ENCODE measurements at regions not wholly inside any gene's neighbourhood (a gene's known extent, or its start where the extent isn't known, plus 50 kb on each side); places are given as distances from the start of the nearest gene placed in this dataset.

GRCh38 chr7:153382641-153383101 lies 623.1 kb downstream of the ACTR3B start:
- in situ Hi-C loops (cut with HindIII; ENCODE audit: extremely low pct_ligation_motif_present, low pct_unique_long_range_greater_than_20kb) (no loop called here), intact Hi-C loops (cut with micrococcal nuclease; ENCODE audit: unreplicated experiment) (no loop called here)
- H3K4me3 ChIP-seq (replicated peaks in 1 of 3; ENCODE audit: insufficient read depth in 1 of 3, low read depth in 2 of 3, low read length in 3 of 3) = no peak overlapping the region
- no peaks in the 10 kb centered on the region for H3K27me3 ChIP-seq (ENCODE audit: control insufficient read depth in 1 of 2, insufficient read depth in 2 of 2, low read length in 2 of 2)
- no peaks in the 10 kb centered on the region for H3K79me2 ChIP-seq (ENCODE audit: insufficient read depth, low read length)
- ATAC-seq (no peak), DNase-seq (ENCODE audit: low spot score) (no peak), FAIRE-seq (no peak)
- POLR2A ChIA-PET = no interaction called here
- H3K9me3 ChIP-seq (ENCODE audit: low read length) = peaks cover 6% of the 10 kb centered on the region; the same call in 1 of the 2 replicates
- no peak overlapping the region for H2AFZ ChIP-seq (ENCODE audit: low read length)
- BruUV-seq (replicated peaks) = no TSS peak
- WGBS (ENCODE audit: low lambda C conversion rate) = 51% methylated on average over 8 of the region's 8 CpGs
- H4K20me1 ChIP-seq (ENCODE audit: insufficient read depth, low read length) = no peaks in the 10 kb centered on the region
- no peaks in the 10 kb centered on the region for H3K4me1 ChIP-seq (ENCODE audit: insufficient read depth, low read length)
- TF ChIP-seq ZNF318 (CRISPR knock-in tag; IDR thresholded peaks at IDR 0.05) = no peak
- TF ChIP-seq TEAD2 (CRISPR knock-in tag; IDR thresholded peaks at IDR 0.05) = no peak
- no peak for TF ChIP-seq BATF2 (CRISPR knock-in tag; IDR thresholded peaks at IDR 0.05)
- no peak for TF ChIP-seq XRCC5 (optimal IDR thresholded peaks at IDR 0.05; ENCODE audit: low read length)
- TF ChIP-seq NAIF1 (CRISPR knock-in tag; IDR thresholded peaks at IDR 0.05; ENCODE audit: borderline replicate concordance) = no peak
- TF ChIP-seq ATF7 (IDR thresholded peaks at IDR 0.05) = no peak
- no peak for TF ChIP-seq ATF7 (CRISPR knock-in tag; IDR thresholded peaks at IDR 0.05)
- no peak for TF ChIP-seq MED8 (CRISPR knock-in tag; IDR thresholded peaks at IDR 0.05; ENCODE audit: insufficient replicate concordance)
- no peak for TF ChIP-seq HOXA3 (CRISPR knock-in tag; IDR thresholded peaks at IDR 0.05)
- TF ChIP-seq ZNF501 (CRISPR knock-in tag; IDR thresholded peaks at IDR 0.05) = no peak
- TF ChIP-seq, protein P1, sequence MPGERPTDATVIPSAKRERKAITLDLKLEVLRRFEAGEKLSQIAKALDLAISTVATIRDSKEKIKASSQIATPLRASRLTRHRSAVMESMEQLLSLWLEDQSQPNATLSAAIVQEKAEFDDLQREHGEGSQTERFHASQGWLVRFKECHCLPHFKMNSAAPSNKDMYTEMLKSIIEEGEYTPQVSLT (CRISPR knock-in tag; IDR thresholded peaks at IDR 0.05; ENCODE audit: borderline replicate concordance, low read depth) = no peak
- H3K9ac ChIP-seq (ENCODE audit: insufficient read depth, low read depth, low read length) = no peak overlapping the region
- no peak overlapping the region for H3K4me2 ChIP-seq (ENCODE audit: low read depth, low read length)
- H3K27ac ChIP-seq (ENCODE audit: extremely low read length, insufficient read depth, low read length) = no peak overlapping the region
- CTCF ChIA-PET (ENCODE audit: low intra/inter-chr PET ratio, low total read pairs) = no interaction called here
- H3K36me3 ChIP-seq (replicated peaks in 1 of 2; ENCODE audit: control insufficient read depth in 1 of 2, insufficient read depth in 2 of 2, low read length in 2 of 2) = no peaks in the 10 kb centered on the region
